ENCODE measurements at regions not wholly inside any gene's neighbourhood (a gene's known extent, or its start where the extent isn't known, plus 50 kb on each side); places are given as distances from the start of the nearest gene placed in this dataset.

GRCh38 chr5:124093658-124094057, 581.7 kb downstream of the CSNK1G3 start:
- TF ChIP-seq, protein P1, sequence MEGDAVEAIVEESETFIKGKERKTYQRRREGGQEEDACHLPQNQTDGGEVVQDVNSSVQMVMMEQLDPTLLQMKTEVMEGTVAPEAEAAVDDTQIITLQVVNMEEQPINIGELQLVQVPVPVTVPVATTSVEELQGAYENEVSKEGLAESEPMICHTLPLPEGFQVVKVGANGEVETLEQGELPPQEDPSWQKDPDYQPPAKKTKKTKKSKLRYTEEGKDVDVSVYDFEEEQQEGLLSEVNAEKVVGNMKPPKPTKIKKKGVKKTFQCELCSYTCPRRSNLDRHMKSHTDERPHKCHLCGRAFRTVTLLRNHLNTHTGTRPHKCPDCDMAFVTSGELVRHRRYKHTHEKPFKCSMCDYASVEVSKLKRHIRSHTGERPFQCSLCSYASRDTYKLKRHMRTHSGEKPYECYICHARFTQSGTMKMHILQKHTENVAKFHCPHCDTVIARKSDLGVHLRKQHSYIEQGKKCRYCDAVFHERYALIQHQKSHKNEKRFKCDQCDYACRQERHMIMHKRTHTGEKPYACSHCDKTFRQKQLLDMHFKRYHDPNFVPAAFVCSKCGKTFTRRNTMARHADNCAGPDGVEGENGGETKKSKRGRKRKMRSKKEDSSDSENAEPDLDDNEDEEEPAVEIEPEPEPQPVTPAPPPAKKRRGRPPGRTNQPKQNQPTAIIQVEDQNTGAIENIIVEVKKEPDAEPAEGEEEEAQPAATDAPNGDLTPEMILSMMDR (IDR thresholded peaks at IDR 0.05; ENCODE audit: control insufficient read depth, insufficient read depth, low read depth, low read length, missing control alignments), result no peak
- no peak overlapping the region for H3K4me3 ChIP-seq (ENCODE audit: control insufficient read depth, low read depth, low read length)
- no peak for DNase-seq (ENCODE audit: low read depth)

- no peak for DNase-seq (ENCODE audit: low read depth)
These were observed 578.1 kb downstream of the CSNK1G3 start for GRCh38 chr5:124090115-124090514.

GRCh38 chr5:124089578-124089977, 577.6 kb downstream of the CSNK1G3 start:
- no peak for DNase-seq (ENCODE audit: low read depth)
- no peak overlapping the region for H3K4me3 ChIP-seq (ENCODE audit: control insufficient read depth, low read depth, low read length)
- TF ChIP-seq, protein P1 (IDR thresholded peaks at IDR 0.05; ENCODE audit: control insufficient read depth, insufficient read depth, low read depth, low read length, missing control alignments), result no peak

More at GRCh38 chr5:124090115-124090514, 578.1 kb downstream of the CSNK1G3 start:
- TF ChIP-seq, protein P1 (IDR thresholded peaks at IDR 0.05; ENCODE audit: control insufficient read depth, insufficient read depth, low read depth, low read length, missing control alignments), result no peak
- H3K4me3 ChIP-seq (ENCODE audit: control insufficient read depth, low read depth, low read length), result no peak overlapping the region

GRCh38 chr5:124088289-124089032, 576.5 kb downstream of the CSNK1G3 start:
- DNase-seq (ENCODE audit: low read depth), result no peak

DNA sequence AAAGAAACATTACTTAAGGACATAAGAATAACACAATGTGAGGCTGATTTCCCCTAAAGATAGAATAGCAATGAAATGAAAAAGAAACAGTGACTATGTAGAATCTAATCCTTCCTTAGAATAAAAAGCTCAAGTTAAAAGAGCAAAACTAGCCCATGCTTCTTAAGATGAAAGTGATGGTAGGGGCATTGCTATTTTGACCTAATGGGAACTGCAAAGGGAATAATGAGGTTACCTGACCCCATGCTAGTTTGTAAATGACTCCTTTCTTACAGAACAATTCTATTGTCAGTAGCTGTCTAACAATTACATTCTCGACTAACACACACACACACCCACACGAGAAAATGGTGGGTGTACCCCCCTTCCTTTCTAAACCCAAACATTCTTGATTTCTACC, 575.8 kb downstream of the CSNK1G3 start:
- H3K4me3 ChIP-seq (ENCODE audit: control insufficient read depth, low read depth, low read length), result no peak overlapping the region
- DNase-seq (ENCODE audit: low read depth), result no peak
- TF ChIP-seq, protein P1 (IDR thresholded peaks at IDR 0.05; ENCODE audit: control insufficient read depth, insufficient read depth, low read depth, low read length, missing control alignments), result no peak

More at GRCh38 chr5:124088289-124089032, 576.5 kb downstream of the CSNK1G3 start:
- TF ChIP-seq, protein P1 (IDR thresholded peaks at IDR 0.05; ENCODE audit: control insufficient read depth, insufficient read depth, low read depth, low read length, missing control alignments), result no peak
- no peak overlapping the region for H3K4me3 ChIP-seq (ENCODE audit: control insufficient read depth, low read depth, low read length)

DNA sequence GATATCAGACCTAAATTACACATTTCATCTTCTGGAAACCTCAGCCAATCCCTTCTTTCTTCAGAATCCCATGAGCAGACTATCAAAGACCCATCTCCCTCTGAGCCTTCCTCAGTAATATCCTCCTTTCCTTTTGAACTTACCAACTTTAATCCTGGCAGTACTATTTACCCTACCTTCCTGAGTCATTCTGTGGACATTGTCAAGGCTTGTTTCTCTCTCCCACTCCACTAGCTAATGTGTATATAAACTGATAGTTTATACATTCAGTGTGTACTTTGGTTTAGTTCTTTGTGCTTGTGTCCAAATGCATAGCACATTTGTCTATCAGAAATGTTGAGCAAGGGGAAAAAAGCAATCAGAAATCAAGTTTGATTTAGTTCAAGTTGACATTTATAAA, 568.3 kb downstream of the CSNK1G3 start:
- TF ChIP-seq, protein P1 (IDR thresholded peaks at IDR 0.05; ENCODE audit: control insufficient read depth, insufficient read depth, low read depth, low read length, missing control alignments), result no peak
- no peak overlapping the region for H3K4me3 ChIP-seq (ENCODE audit: control insufficient read depth, low read depth, low read length)
- no peak for DNase-seq (ENCODE audit: low read depth)
